ENCODE measurements at regions not wholly inside any gene's neighbourhood (a gene's known extent, or its start where the extent isn't known, plus 50 kb on each side); places are given as distances from the start of the nearest gene placed in this dataset.
"Not testable (repeated sequence)": the region's sequence is repeated elsewhere in the genome, so short reads cannot be mapped to it uniquely, and the experiment has no call there.

- no peak overlapping the region for H3K4me3 ChIP-seq (ENCODE audit: control insufficient read depth, low read depth, low read length)
- no peak for DNase-seq (ENCODE audit: low read depth)
- TF ChIP-seq, protein P1, sequence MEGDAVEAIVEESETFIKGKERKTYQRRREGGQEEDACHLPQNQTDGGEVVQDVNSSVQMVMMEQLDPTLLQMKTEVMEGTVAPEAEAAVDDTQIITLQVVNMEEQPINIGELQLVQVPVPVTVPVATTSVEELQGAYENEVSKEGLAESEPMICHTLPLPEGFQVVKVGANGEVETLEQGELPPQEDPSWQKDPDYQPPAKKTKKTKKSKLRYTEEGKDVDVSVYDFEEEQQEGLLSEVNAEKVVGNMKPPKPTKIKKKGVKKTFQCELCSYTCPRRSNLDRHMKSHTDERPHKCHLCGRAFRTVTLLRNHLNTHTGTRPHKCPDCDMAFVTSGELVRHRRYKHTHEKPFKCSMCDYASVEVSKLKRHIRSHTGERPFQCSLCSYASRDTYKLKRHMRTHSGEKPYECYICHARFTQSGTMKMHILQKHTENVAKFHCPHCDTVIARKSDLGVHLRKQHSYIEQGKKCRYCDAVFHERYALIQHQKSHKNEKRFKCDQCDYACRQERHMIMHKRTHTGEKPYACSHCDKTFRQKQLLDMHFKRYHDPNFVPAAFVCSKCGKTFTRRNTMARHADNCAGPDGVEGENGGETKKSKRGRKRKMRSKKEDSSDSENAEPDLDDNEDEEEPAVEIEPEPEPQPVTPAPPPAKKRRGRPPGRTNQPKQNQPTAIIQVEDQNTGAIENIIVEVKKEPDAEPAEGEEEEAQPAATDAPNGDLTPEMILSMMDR (conservative IDR thresholded peaks at IDR 0.05; ENCODE audit: control insufficient read depth, insufficient read depth, low read depth, low read length) = no peak
Measured at GRCh38 chr9:135304886-135305285, 174.7 kb upstream of the PPP1R26 start.

- TF ChIP-seq, protein P1 (conservative IDR thresholded peaks at IDR 0.05; ENCODE audit: control insufficient read depth, insufficient read depth, low read depth, low read length) = no peak
- H3K4me3 ChIP-seq (ENCODE audit: control insufficient read depth, low read depth, low read length) = no peak overlapping the region
- DNase-seq (ENCODE audit: low read depth) = no peak
Measured at GRCh38 chr9:135305546-135306180, 173.9 kb upstream of the PPP1R26 start.

DNA sequence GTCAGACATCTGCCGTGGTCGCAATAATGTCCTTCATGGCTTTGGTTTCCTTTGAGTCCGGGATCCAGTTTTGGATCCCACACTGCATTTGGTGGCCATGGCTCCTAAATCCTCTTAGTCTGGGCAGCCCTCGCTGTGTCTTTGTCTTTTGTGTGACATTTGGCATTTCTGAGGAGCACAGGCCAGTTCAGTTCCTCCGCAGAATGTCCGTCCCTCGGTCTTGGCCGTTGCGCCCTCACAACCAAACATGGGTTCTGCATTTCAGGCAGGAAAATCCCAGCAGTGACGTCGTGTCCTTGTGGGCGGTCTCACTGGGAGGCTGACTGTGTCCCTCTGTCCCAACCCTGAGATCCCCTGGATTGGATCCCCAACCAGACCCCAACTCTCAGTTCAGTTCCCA, 172.9 kb upstream of the PPP1R26 start:
- DNase-seq (ENCODE audit: low read depth) = no peak
- TF ChIP-seq, protein P1 (conservative IDR thresholded peaks at IDR 0.05; ENCODE audit: control insufficient read depth, insufficient read depth, low read depth, low read length) = no peak
- H3K4me3 ChIP-seq (ENCODE audit: control insufficient read depth, low read depth, low read length) = no peak overlapping the region

DNA sequence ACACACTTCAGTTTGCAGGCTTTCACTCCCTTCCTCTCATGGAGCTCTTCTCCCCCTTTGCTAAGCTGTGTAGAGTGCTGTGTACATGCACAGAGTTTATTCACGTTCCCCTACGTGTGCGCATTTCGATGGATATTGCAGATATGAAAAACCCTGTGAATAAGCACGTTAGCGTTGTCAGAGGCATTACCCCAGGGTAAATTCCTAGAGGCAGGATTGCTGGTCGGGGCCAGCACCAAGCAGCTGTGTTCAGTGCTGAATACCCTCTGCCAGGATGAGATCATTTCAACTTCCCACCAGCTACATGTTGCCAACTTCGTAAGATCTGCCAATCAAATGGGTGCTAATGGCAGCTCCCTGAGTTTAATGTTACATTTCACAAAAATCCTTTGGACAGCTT, 172.3 kb upstream of the PPP1R26 start:
- H3K4me3 ChIP-seq (ENCODE audit: control insufficient read depth, low read depth, low read length) = no peak overlapping the region
- TF ChIP-seq, protein P1 (conservative IDR thresholded peaks at IDR 0.05; ENCODE audit: control insufficient read depth, insufficient read depth, low read depth, low read length) = no peak
- DNase-seq (ENCODE audit: low read depth) = no peak

- not testable (repeated sequence) for H3K4me3 ChIP-seq (ENCODE audit: control insufficient read depth, low read depth, low read length); DNase-seq (ENCODE audit: low read depth)
Measured at GRCh38 chr9:135307919-135308318, 171.7 kb upstream of the PPP1R26 start.

DNA sequence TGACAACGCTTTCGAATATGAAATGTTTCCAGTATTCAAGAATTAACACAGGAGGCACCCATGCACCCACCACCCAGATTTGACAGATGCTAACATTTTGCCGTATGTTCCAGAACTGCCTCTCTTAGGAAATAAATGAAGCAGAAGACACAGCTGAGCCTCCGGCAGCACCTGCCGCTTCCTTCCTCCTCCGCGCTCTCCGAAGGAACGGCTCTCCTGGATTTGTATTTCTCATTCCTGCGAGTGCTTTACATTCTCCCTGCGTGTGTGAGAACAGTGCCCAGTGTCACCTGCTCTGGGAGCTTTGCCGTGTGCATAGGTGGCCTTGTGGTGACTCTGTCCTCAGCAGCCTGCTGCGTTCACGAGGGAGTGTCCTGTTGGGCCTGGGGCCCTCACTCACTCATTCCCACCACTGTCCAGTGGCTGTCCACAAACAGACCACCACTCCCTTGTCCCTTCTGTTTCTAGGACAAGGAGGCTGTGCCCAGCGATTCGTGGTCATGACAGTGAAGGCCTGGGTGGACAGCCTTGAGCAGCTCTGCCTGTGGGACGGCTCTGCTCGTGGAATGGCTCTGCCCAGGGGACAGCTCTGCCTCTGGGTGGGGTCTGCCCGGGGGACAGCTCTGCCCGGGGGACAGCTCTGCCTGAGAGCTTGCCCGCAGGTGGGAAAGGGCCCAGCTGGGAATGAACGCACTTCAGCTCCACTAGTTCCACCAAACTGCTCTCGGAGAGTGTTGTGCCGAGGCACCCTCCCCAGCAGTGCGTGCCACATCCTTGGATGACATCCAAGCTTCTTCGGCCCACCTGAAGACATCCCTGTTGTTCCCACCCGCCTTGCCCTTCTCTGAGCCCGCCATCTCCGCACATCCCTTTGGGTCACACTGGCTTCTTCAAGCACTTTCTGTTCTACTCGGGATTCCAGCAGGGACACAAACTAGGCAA, 170.5 kb upstream of the PPP1R26 start:
- TF ChIP-seq, protein P1 (conservative IDR thresholded peaks at IDR 0.05; ENCODE audit: control insufficient read depth, insufficient read depth, low read depth, low read length) = no peak
- H3K4me3 ChIP-seq (ENCODE audit: control insufficient read depth, low read depth, low read length) = no peak overlapping the region
- no peak for DNase-seq (ENCODE audit: low read depth)

- DNase-seq (ENCODE audit: low read depth) = no peak
- TF ChIP-seq, protein P1 (conservative IDR thresholded peaks at IDR 0.05; ENCODE audit: control insufficient read depth, insufficient read depth, low read depth, low read length) = no peak
- H3K4me3 ChIP-seq (ENCODE audit: control insufficient read depth, low read depth, low read length) = no peak overlapping the region
Measured at GRCh38 chr9:135309763-135310125, 169.8 kb upstream of the PPP1R26 start.

Data from fibroblast of mammary gland (primary cell).